Inferior parietal cortex (tissue), 1 donor: ENCODE measurements at regions not wholly inside any gene's neighbourhood (a gene's known extent, or its start where the extent isn't known, plus 50 kb on each side); places are given as distances from the start of the nearest gene placed in this dataset.
"Not testable (repeated sequence)": the region's sequence is repeated elsewhere in the genome, so short reads cannot be mapped to it uniquely, and the experiment has no call there.

Experiments used
- DNase-seq: peaks from one replicate; pipeline ENCODE4 v3.0.0-alpha.2; 2016; ENCODE audit errors: extremely low spot score

GRCh38 chr13:95388420-95389079 lies 87.3 kb upstream of the ABCC4 start:
- no peak for DNase-seq

- no peak for DNase-seq
Measured at GRCh38 chr13:95391362-95391761, 90.1 kb upstream of the ABCC4 start.

- DNase-seq = no peak
Measured at GRCh38 chr13:95391785-95392184, 90.5 kb upstream of the ABCC4 start.

- no peak for DNase-seq
Measured at GRCh38 chr13:95392597-95392996, 91.3 kb upstream of the ABCC4 start.

- no peak for DNase-seq
Measured at GRCh38 chr13:95403349-95404140, 102.3 kb upstream of the ABCC4 start.

GRCh38 chr13:95404141-95404882 lies 103.1 kb upstream of the ABCC4 start:
- peak; percentile 94 for DNase-seq

GRCh38 chr13:95406176-95406575 lies 104.9 kb upstream of the ABCC4 start:
- DNase-seq = no peak

GRCh38 chr13:95411428-95412040 lies 110.3 kb upstream of the ABCC4 start:
- no peak for DNase-seq

- no peak for DNase-seq
Measured at GRCh38 chr13:95418946-95419345, 117.7 kb upstream of the ABCC4 start.

GRCh38 chr13:95420501-95420900 lies 119.2 kb upstream of the ABCC4 start:
- DNase-seq = no peak

GRCh38 chr13:95426631-95427030 lies 125.4 kb upstream of the ABCC4 start:
- DNase-seq = no peak

- not testable (repeated sequence) for DNase-seq
Measured at GRCh38 chr13:95430525-95430924, 122.0 kb upstream of the CLDN10 start.

- no peak for DNase-seq
Measured at GRCh38 chr13:95432141-95432540, 120.4 kb upstream of the CLDN10 start.

- no peak for DNase-seq
Measured at GRCh38 chr13:95433537-95433936, 119.0 kb upstream of the CLDN10 start.

GRCh38 chr13:95434111-95434510 lies 118.4 kb upstream of the CLDN10 start:
- DNase-seq = no peak

GRCh38 chr13:95437561-95437960 lies 115.0 kb upstream of the CLDN10 start:
- no peak for DNase-seq

- DNase-seq = no peak
Measured at GRCh38 chr13:95438297-95438696, 114.2 kb upstream of the CLDN10 start.

GRCh38 chr13:95440441-95441088 lies 112.0 kb upstream of the CLDN10 start:
- DNase-seq = no peak

GRCh38 chr13:95441326-95441725 lies 111.2 kb upstream of the CLDN10 start:
- DNase-seq = no peak

GRCh38 chr13:95444006-95444730 lies 108.4 kb upstream of the CLDN10 start:
- no peak for DNase-seq

- no peak for DNase-seq
Measured at GRCh38 chr13:95445131-95445530, 107.4 kb upstream of the CLDN10 start.
